Amniotic stem cell (primary cell): ENCODE measurements at regions not wholly inside any gene's neighbourhood (a gene's known extent, or its start where the extent isn't known, plus 50 kb on each side); places are given as distances from the start of the nearest gene placed in this dataset.

Source experiments
- DNase-seq: peaks from one replicate; lab custom pipeline; 2025; lab: John Stamatoyannopoulos, UW

DNA sequence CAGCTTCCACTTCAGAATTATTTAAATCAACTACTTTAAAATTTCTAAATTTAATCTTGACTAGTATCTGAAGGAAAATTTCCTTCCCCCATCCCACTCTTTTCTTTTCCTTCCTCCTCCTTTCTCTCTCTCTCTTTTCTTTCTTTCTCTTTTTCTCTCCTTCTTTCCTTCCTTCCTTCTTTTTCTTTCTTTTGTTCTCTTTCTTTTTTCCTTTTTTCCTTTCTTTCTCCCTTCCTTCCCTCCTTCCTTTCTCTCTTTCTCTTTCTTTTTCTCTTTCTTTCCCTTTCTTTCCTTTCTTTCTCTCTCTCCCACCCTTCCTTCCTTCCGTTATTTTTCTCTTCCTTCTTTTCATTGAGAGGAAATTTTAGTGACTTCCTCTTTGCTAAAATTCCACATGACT lies 132.0 kb upstream of the CDH19 start:
- DNase-seq, result no peak

DNA sequence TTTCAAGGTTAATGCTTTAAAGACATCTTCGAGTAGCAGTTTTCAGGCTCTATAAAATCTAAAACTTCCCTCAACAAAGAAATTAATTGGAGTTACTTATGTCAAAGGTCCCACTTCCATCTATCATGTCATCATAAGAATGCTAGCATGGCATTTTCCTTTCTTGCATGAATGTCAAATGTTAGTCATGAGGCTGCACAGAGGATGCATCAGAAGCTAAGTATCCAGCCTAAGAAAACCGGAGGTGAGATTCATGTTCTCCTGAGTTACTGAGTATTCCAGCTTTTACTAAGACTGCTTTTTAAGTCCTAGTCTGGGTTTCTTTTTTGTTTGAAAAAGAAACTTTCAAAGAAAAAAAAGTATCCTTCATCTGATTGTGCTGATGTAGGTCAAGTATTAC lies 130.6 kb upstream of the CDH19 start:
- DNase-seq, result no peak

DNA sequence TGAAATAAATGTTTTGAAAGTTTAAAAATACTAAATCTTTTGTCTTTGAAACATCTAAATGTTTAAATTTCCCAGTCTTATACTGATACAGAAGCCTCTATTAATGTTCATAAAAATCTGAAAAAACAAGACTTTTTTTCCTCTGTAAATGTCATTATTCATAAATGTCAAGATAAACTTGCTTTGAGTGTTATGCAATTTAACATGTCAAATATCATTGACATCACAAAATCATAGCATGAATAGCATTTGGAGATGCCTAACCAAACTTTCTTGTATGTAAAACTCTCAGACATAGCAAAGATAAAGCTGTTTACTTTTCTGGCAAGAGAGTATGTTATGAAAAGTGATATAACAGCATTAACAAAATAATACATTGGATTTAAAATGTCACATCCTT lies 128.0 kb upstream of the CDH19 start:
- DNase-seq, result no peak

DNA sequence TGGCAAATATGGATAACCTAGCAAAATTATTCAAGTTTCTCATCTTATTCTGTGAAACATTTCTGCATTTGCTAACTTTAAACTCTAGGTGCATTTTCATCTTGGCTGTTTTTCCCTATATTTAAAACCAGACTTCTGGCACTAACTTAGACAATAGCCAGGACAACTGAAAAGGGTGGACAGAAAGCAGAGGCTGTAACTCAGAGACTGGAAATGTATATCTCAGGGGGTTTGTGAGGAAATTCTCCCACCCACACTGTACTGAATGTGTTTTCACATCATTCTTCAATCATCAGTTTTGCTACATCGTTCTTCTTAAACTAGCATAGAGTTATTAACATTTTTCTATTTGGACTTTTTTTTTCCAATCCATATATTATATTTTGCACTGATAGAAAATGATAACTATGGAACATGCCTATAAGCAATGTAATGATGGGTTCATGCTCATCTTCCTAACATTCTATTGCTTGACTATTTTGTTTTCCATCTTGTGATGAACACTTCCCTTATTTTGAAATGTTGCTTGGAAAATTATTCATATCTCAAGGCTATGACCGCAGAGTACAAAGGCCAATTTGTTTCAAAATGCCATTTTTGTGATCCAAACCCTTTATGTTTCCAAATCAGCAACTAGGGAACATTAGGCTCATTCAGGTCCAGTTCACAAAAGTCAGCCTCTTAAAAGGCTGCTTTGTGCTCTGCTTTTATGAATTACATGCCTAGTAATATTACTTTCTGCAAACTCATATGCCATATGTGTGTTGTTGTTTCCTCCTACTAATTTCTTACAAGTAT lies 125.8 kb upstream of the CDH19 start:
- no peak for DNase-seq

DNA sequence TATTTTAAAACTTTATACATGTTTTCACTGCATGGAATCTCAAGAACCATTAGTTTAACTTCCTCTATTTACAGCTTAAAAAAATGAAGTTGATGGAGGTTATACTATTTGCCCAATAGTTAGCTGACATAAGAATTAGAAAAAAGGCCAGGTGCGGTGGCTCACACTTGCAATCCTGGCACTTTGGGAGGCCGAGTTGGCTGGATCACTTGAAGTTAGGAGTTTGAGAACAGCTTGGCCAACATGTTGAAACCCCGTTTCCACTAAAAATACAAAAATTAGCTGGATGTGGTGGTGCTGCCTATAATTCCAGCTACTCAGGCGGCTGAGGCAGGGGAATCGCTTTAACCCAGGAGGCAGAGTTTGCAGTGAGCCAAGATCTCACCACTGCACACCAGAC lies 125.1 kb upstream of the CDH19 start:
- DNase-seq, result no peak

DNA sequence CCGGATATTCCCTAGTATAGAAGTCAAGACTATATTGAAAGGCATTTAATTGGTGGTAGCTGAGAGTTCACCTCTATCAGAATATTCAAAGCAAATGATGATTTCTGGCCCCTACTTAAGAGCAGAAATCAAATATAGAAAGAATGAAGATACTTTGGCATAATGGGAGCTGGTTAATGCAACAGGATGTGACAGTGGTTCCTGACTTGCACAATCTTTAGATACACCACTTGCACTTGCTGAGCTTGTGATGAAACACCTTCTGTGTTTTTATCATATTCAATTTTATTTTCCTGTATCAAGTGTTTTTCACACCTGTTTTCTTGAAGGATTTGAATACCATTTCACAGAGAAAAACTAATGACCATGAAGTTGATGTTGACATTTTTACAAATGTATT lies 124.1 kb upstream of the CDH19 start:
- DNase-seq, result no peak

DNA sequence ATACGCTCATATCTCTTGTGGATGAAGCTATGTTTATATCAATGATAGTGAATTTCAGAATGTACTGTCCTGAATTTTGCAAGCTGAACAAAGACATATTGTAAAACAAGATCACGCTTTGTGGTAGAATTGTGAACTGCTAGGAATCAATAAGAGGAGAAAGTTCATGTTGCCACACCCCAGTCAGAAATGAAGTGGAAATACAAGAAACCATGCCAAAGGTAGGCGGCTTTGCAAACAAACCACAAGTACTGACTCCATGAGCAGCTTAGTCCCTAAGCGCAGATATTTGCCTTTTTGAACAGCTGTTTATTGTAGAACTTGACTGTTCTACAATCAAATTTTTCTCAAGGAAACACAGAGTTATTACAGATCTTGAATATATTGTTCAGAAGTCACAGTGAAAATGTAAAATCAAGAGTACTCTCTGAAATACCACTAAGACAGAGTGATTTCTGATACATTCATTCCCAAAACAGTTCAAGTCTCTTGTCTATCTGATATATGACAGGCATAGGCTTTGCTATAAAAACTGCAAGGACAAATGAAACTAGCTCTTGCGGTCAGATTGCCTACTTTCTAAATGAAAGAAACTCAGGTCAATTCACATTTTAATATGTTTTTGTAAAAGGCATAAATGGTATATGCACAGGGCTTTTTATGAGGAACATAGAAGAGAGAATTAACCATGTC lies 120.9 kb upstream of the CDH19 start:
- no peak for DNase-seq

DNA sequence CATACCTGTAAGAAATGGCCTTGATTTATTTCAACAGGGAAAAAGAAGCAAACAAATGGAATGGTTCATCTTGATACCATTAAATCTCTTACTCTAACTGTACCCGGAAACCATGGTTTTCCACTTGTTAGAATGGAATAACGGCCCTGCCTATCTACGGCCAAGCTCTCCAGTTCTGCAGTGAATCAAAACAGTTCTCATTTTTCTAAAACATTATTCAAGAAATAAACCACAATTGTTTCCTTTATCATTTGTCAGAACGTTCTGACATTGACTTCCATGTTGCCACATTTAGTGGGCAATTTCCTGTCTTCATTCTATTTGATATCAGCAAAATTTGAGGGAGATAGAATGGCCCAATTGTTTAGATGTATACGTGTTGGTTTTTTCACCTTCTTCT lies 118.8 kb upstream of the CDH19 start:
- no peak for DNase-seq

DNA sequence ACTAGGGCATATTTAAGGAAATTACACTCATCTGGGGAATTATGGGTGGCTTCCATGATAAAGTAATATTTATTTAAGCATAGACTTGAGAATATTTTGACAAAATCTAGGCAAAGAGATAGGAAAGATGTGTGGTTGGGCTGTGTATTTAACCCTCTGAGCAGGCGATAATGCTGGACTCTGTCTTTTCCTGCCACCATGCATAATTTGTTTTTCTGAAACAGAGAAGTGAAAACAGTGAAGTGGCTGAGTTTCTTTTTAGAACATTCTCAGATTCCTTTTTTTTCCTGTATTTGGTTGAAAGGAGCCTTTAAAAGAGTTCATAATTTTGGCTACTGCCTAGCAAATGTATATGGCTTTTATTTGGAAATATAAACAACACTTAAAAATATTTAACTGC lies 104.8 kb upstream of the CDH19 start:
- DNase-seq, result no peak

DNA sequence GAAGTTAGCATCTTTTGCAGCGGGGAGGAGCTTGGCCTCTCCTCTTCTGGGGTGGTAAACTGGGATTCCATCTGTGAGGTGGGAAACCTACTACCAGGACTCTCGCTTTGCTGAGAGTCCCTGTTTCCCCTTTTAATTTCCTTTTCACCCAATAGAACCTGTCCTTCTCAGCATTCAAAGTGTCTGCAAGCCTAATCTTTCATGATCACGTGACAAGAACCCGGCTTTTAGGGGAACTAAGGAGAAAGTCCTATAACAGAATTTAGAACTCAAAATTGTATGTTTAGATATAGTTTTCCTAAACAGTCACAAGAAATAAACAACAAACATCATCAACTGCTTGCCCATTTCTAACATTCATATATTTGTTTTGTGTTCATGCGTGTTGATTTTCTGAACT lies 103.6 kb upstream of the CDH19 start:
- no peak for DNase-seq

DNA sequence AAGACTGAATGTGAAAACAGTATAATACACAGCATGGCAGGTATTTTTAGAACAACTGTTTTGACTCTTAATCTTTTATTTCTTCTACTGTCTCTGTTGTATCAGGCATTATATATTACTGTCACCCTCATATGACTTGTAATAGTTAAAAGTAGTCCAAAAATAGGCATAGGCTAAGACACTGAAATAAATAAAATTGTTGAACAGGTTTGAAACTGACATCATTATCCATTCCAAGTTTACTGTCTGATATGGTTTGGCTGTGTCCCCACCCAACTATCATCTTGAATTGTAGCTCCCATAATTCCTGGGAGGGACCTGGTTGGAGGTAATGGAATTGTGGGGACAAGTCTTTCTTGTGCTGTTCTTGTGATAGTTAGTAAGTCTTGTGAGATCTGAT lies 91.4 kb upstream of the CDH19 start:
- DNase-seq, result no peak

DNA sequence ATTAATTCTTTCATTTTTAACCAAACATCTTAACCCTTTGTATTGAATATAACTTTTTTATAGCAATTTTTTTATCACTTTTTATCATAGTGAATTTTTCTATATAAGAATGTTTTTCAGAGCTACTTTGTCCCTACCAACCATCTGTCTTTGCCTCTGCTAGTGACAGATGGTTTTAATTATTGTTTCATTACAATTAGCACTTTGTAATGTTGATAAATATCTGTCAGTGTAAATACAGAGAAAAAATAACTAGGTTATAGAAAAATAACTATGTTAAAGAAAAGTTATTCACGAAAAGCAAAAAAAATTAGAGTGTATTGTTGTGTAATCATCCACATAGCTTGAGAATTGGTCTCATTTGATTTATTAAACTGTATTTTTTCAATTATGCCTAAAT lies 91.0 kb upstream of the CDH19 start:
- no peak for DNase-seq

DNA sequence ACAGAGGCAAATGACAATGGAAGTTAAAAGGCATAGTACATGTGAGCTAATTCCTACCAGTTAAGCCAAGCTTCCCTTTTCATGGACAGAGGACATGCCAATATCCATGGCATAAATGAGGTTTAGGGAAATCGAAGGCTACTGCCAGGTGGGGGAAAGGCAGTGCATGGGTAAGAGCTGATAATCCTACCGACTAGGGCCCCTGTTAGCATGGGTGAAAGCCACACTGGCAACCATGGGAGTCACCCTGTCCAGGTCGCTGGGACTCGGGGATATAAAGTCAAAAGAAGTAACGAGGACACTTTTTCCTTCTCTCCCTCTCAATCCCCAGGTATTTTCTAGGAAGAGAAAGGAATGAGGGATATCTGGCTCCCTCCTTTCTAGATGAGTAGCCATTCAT lies 83.7 kb upstream of the CDH19 start:
- DNase-seq, result no peak

DNA sequence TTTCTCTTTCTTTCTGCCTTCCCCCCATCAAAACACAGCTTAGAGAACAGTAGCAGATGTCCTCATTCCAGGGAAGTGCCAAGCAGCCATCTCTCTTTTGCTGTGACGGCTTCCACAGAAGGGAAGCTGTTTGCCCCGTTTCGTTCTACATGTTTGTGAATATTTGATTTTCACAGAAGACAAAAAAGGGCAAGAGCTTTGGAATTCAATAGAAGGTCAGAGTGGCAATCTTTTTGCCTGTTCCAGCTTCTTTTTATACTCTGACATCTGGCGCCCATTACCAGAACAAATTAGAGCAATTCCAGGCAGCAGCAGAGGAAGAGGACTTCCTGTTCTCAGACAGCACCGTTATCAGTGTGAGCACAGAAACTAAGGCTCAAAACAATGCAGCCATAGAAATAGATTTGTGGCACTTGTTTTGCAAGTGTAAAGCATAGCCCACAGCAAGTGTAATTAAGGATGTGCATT lies 79.0 kb upstream of the CDH19 start:
- DNase-seq, result no peak

DNA sequence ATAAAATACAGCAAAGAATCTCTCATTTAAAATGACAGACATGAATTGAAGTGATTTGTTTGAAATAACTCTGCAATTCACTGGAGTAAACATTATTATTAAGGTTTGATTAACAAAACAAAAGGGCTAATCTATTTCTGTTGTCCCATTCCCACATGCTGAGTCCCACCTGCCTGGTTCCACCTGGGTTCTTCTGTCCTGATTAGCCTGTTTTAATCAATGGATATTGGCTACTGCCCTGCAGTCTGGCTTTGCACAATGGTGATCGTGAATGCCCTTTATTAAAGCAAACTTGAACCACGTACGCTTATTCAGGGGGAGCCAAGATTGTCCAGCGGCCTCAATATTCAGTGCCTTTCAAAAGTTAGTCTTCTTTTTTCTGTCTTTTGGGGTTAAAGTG lies 72.8 kb upstream of the CDH19 start:
- DNase-seq, result no peak

DNA sequence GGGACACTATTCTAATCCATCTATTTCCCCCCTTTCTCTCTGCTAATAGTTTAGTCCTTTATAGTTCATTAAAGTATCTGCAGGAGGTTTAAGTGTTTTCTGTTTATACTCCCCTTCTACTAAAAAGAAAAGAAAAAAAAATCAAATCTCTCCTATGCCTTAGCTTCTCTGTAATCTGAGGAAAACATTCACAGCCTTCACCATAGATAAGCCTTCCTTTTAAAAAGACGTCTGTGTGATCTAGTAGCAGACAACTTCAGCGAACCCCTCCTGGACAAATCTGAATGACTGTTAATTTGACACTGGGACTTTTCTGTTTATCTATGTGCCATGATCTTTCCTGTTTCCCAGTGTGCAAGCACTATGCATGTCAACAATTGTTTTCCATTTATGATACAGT lies 70.4 kb upstream of the CDH19 start:
- no peak for DNase-seq

DNA sequence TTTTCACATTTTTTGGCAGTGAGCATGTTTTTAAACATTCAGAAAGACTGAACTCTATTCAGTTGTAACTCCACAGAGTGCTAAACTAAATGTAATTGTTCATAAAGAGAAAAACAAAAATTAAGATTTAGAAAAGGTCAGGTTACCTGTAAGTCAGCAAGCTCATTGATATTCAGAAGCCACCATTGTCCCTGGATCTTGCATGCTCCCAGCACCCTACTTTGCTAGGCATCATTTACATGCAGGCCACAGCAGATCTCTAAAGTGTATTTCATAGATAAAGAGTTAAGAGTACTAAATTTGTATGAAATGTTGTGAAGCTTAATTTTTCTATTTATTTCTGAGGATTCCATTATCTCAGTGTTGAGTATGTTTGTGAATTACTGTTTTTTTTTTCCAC lies 64.8 kb upstream of the CDH19 start:
- DNase-seq, result no peak

DNA sequence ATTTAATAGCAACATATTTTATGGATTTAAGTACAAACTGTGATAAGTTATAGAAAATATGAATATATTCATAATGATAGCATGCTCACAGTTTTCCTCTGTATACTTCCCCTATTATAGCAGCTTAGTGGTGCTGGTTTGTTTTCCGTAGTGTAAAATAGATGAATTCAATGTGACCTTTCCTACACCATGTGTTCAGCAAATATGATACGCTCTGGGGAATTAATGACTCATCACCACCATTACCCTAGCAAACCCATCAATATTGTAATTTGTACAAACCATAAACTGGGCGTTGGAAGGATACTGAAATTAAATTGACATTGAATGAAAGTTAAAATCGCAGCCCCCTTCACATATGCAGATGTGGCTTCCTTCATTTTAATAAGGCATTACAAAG lies 58.7 kb upstream of the CDH19 start:
- DNase-seq, result no peak

DNA sequence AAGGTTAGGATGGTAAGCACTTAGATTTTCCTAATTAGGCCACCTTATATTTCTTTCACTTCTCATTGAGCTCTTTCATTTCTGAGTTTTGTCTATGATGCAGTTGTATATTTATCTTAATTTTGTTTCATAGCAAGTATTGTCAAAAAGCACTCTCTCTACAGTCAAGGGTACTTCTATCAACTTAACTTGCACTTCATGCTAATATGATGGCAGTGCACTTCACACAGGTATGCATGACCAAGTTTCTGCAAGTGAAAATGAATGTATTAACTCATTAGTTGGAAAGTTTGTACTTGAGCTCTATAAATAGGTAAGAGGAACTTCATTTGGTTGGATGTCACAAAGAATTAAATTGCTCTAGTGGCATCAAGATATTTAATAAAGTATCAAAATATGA lies 51.5 kb upstream of the CDH19 start:
- DNase-seq, result no peak
